Endothelial cell of umbilical vein (primary cell): ENCODE measurements at regions not wholly inside any gene's neighbourhood (a gene's known extent, or its start where the extent isn't known, plus 50 kb on each side); places are given as distances from the start of the nearest gene placed in this dataset.

Experiments
- CTCF ChIP-seq, 2 donors: IDR thresholded peaks; 1 replicate in 1 of 2; 2 replicates in 1 of 2; pipeline ENCODE4 v1.5.1; 2011; ENCODE audit warnings: low read length in 2 of 2, mild to moderate bottlenecking in 2 of 2, moderate library complexity in 2 of 2, control low read depth in 1 of 2, inconsistent platforms in 1 of 2, low read depth in 1 of 2; ENCODE audit not compliant: insufficient read depth in 1 of 2; ENCODE audit errors: extremely low read depth in 1 of 2
- EZH2 ChIP-seq: IDR thresholded peaks from 2 replicates; pipeline ENCODE4 v1.6.1; 2012; ENCODE audit warnings: borderline replicate concordance, low read depth, mild to moderate bottlenecking, moderate library complexity, low read length, inconsistent platforms; ENCODE audit not compliant: severe bottlenecking
- FOS ChIP-seq: IDR thresholded peaks from 2 replicates; pipeline ENCODE4 v1.6.1; 2011; ENCODE audit warnings: mild to moderate bottlenecking, low read length, moderate library complexity, borderline replicate concordance; ENCODE audit not compliant: insufficient read depth
- GATA2 ChIP-seq: IDR thresholded peaks from 2 replicates; pipeline ENCODE4 v1.7.0; 2011; ENCODE audit warnings: low read depth, mild to moderate bottlenecking, moderate library complexity, mixed read lengths, low read length; ENCODE audit not compliant: insufficient read length, insufficient read depth
- JUN ChIP-seq: IDR thresholded peaks from 2 replicates; pipeline ENCODE4 v1.6.1; 2011; ENCODE audit warnings: borderline replicate concordance, low read depth; ENCODE audit not compliant: insufficient read length, insufficient read depth
- MAX ChIP-seq: IDR thresholded peaks from 2 replicates; pipeline ENCODE4 v1.6.1; 2011; ENCODE audit not compliant: insufficient read depth, insufficient read length
- MYC ChIP-seq: IDR thresholded peaks from one replicate; pipeline ENCODE4 v1.6.1; 2011; ENCODE audit warnings: mild to moderate bottlenecking, low read depth, low read length
- POLR2A ChIP-seq: IDR thresholded peaks from 2 replicates; pipeline ENCODE4 v1.6.1; 2012; ENCODE audit warnings: low read depth, mild to moderate bottlenecking, control low read depth, low read length
- POLR2AphosphoS5 ChIP-seq: IDR thresholded peaks from 2 replicates; pipeline ENCODE4 v1.6.1; 2012; ENCODE audit warnings: low read depth, mild to moderate bottlenecking, control low read depth, low read length, moderate library complexity; ENCODE audit not compliant: insufficient read depth

- no peak for TF ChIP-seq EZH2
- TF ChIP-seq CTCF (IDR thresholded peaks at IDR 0.05; ENCODE audit: extremely low read depth in 1 of 2, insufficient read depth in 1 of 2, low read depth in 1 of 2, low read length in 2 of 2), result no peak
- TF ChIP-seq MAX, result no peak
- no peak for TF ChIP-seq MYC
- TF ChIP-seq POLR2A, result no peak
- no peak for TF ChIP-seq POLR2AphosphoS5
- TF ChIP-seq FOS, result no peak
- no peak for TF ChIP-seq JUN
- TF ChIP-seq GATA2, result no peak
Measured at GRCh38 chr7:52355053-52355452, 680.4 kb upstream of the POM121L12 start.
